ENCODE measurements at regions not wholly inside any gene's neighbourhood (a gene's known extent, or its start where the extent isn't known, plus 50 kb on each side); places are given as distances from the start of the nearest gene placed in this dataset.

- Histone ChIP-seq H3K36me3 (replicated peaks; ENCODE audit: insufficient read depth, low read length) (no peaks in the 10 kb centered on the region; the same call in 1 of the 2 replicates), H3K4me2 (ENCODE audit: low read depth, low read length) (no peak overlapping the region), H3K79me2 (ENCODE audit: low read length) (no peaks in the 10 kb centered on the region), H3K27me3 (replicated peaks; ENCODE audit: insufficient read depth, low read length) (no peaks in the 10 kb centered on the region), H2AFZ (ENCODE audit: low read length) (no peak overlapping the region), H3K4me1 (ENCODE audit: low read length) (no peaks in the 10 kb centered on the region), H4K20me1 (ENCODE audit: insufficient read depth, low read length) (no peaks in the 10 kb centered on the region), H3K9me2 (replicated peaks; ENCODE audit: insufficient read depth, low read length) (no peaks in the 10 kb centered on the region), H3K9ac (ENCODE audit: low read length) (no peak overlapping the region), H3F3A (ENCODE audit: insufficient read depth, low read length) (no peaks in the 10 kb centered on the region), H3K4me3 (ENCODE audit: low read length) (no peak overlapping the region), H3K9me3 (replicated peaks; ENCODE audit: insufficient read depth, low read length) (no peaks in the 10 kb centered on the region), H3K27ac (ENCODE audit: low read length) (no peak overlapping the region)
- TF ChIP-seq EZH2phosphoT487 (IDR thresholded peaks at IDR 0.05; ENCODE audit: low read length) = no peak
- no peak for TF ChIP-seq EZH2 (optimal IDR thresholded peaks at IDR 0.05; ENCODE audit: low read depth, low read length)
- TF ChIP-seq CTCF (IDR thresholded peaks at IDR 0.05; ENCODE audit: low read length) = no peak
- no peak for DNase-seq
Measured at GRCh38 chr18:55866886-55867285, 278.9 kb upstream of the TCF4 start.

DNA sequence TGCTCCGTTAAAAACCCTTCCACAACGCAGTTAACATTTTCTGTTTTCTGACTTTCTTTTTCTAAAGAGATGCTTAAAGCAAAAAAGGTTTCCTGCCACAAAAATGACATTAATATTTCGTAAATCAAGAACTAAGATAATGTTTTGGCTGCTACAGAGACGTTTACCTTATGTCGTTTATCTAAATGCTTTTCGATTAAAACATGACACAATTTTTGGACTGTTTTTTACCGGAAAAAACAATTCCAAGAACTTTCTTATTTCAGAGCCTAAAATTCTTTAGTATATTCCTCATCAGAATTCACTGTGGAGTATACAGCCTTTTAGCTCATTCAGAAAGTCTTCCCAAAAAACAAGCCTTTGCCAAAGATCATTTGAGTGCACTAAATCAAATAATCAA lies 278.0 kb upstream of the TCF4 start:
- no peak overlapping the region for H2AFZ ChIP-seq (ENCODE audit: low read length)
- no peak overlapping the region for H3K9ac ChIP-seq (ENCODE audit: low read length)
- DNase-seq = no peak
- no peaks in the 10 kb centered on the region for H3K4me1 ChIP-seq (ENCODE audit: low read length)
- no peak overlapping the region for H3K27ac ChIP-seq (ENCODE audit: low read length)
- no peaks in the 10 kb centered on the region for H3K9me3 ChIP-seq (replicated peaks; ENCODE audit: insufficient read depth, low read length)
- no peak overlapping the region for H3K4me2 ChIP-seq (ENCODE audit: low read depth, low read length)
- TF ChIP-seq EZH2 (optimal IDR thresholded peaks at IDR 0.05; ENCODE audit: low read depth, low read length) (no peak), CTCF (IDR thresholded peaks at IDR 0.05; ENCODE audit: low read length) (no peak), EZH2phosphoT487 (IDR thresholded peaks at IDR 0.05; ENCODE audit: low read length) (no peak)
- no peaks in the 10 kb centered on the region; the same call in 1 of the 2 replicates for H3K36me3 ChIP-seq (replicated peaks; ENCODE audit: insufficient read depth, low read length)
- H3F3A ChIP-seq (ENCODE audit: insufficient read depth, low read length) = no peaks in the 10 kb centered on the region
- H3K4me3 ChIP-seq (ENCODE audit: low read length) = no peak overlapping the region
- no peaks in the 10 kb centered on the region for H3K9me2 ChIP-seq (replicated peaks; ENCODE audit: insufficient read depth, low read length)
- no peaks in the 10 kb centered on the region for H4K20me1 ChIP-seq (ENCODE audit: insufficient read depth, low read length)
- H3K79me2 ChIP-seq (ENCODE audit: low read length) = no peaks in the 10 kb centered on the region
- H3K27me3 ChIP-seq (replicated peaks; ENCODE audit: insufficient read depth, low read length) = no peaks in the 10 kb centered on the region

DNA sequence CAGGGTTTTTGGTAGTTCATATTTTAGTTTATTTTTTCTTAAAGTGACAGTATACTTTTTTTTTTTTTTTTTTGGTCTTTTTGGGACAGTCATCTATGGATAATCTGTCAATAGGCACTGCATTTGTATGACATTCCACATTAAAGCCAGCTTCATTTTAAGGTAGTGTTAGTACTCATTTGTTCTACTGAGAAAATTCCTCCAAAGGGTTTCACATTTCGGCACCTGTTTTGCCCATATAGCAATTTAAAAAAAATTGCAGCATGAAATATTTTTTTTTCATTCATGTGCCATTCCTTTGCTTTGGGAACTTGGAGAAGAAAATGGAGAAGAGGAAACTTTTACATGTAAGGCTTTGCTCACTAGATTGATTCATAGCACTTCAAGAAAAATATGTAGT lies 276.3 kb upstream of the TCF4 start:
- no peaks in the 10 kb centered on the region for H3K9me2 ChIP-seq (replicated peaks; ENCODE audit: insufficient read depth, low read length)
- no peaks in the 10 kb centered on the region for H3K27me3 ChIP-seq (replicated peaks; ENCODE audit: insufficient read depth, low read length)
- H3K9ac ChIP-seq (ENCODE audit: low read length) = no peak overlapping the region
- DNase-seq = no peak
- H3K36me3 ChIP-seq (replicated peaks; ENCODE audit: insufficient read depth, low read length) = no peaks in the 10 kb centered on the region; the same call in 1 of the 2 replicates
- no peaks in the 10 kb centered on the region for H3K79me2 ChIP-seq (ENCODE audit: low read length)
- H3K9me3 ChIP-seq (replicated peaks; ENCODE audit: insufficient read depth, low read length) = no peaks in the 10 kb centered on the region
- TF ChIP-seq EZH2phosphoT487 (IDR thresholded peaks at IDR 0.05; ENCODE audit: low read length) (no peak), CTCF (IDR thresholded peaks at IDR 0.05; ENCODE audit: low read length) (no peak), EZH2 (optimal IDR thresholded peaks at IDR 0.05; ENCODE audit: low read depth, low read length) (no peak)
- H2AFZ ChIP-seq (ENCODE audit: low read length) = no peak overlapping the region
- H3K4me2 ChIP-seq (ENCODE audit: low read depth, low read length) = no peak overlapping the region
- no peaks in the 10 kb centered on the region for H3F3A ChIP-seq (ENCODE audit: insufficient read depth, low read length)
- H3K27ac ChIP-seq (ENCODE audit: low read length) = no peak overlapping the region
- no peaks in the 10 kb centered on the region for H4K20me1 ChIP-seq (ENCODE audit: insufficient read depth, low read length)
- H3K4me3 ChIP-seq (ENCODE audit: low read length) = no peak overlapping the region
- no peaks in the 10 kb centered on the region for H3K4me1 ChIP-seq (ENCODE audit: low read length)

All from MM.1S (cell line).